ENCODE measurements at regions not wholly inside any gene's neighbourhood (a gene's known extent, or its start where the extent isn't known, plus 50 kb on each side); places are given as distances from the start of the nearest gene placed in this dataset.

GRCh38 chr22:22738959-22739585, 94.7 kb downstream of the GGTLC2 start:
- no peak for TF ChIP-seq CTCF (IDR thresholded peaks at IDR 0.05; ENCODE audit: poor library complexity, severe bottlenecking)
- TF ChIP-seq EZH2 (IDR thresholded peaks at IDR 0.05; ENCODE audit: borderline replicate concordance, insufficient read depth, low read length, poor library complexity, severe bottlenecking), result no peak
- no peak for TF ChIP-seq TAF1 (IDR thresholded peaks at IDR 0.05; ENCODE audit: low read depth)

Data from neural cell (in vitro differentiated cells).